SJCRH30 (cell line): ENCODE measurements at regions not wholly inside any gene's neighbourhood (a gene's known extent, or its start where the extent isn't known, plus 50 kb on each side); places are given as distances from the start of the nearest gene placed in this dataset.

Experiments
- DNase-seq, 2 experiments: peaks; one replicate each; pipeline ENCODE4 v3.0.0-alpha.2; 2015 to 2020
- H3K27ac ChIP-seq: fragments of 250-450 bp; sonication (Bioruptor Pico); 2 replicates; pipeline ENCODE4 v1.5.1; 2020; ENCODE audit warnings: mild to moderate bottlenecking, moderate library complexity
- H3K27me3 ChIP-seq: fragments of 250-450 bp; sonication (Bioruptor Pico); 2 replicates; pipeline ENCODE4 v1.5.1; 2020; ENCODE audit warnings: mild to moderate bottlenecking, moderate library complexity
- H3K36me3 ChIP-seq: fragments of 250-450 bp; sonication (Bioruptor Pico); 2 replicates; pipeline ENCODE4 v1.5.1; 2020; ENCODE audit warnings: mild to moderate bottlenecking, moderate library complexity
- H3K4me1 ChIP-seq: fragments of 250-450 bp; sonication (Bioruptor Pico); 2 replicates; pipeline ENCODE4 v1.5.1; 2020; ENCODE audit warnings: mild to moderate bottlenecking, moderate library complexity
- H3K4me3 ChIP-seq: fragments of 250-450 bp; sonication (Bioruptor Pico); 2 replicates; pipeline ENCODE4 v1.5.1; 2020; ENCODE audit warnings: mild to moderate bottlenecking, moderate library complexity
- H3K9me3 ChIP-seq: fragments of 250-450 bp; sonication (Bioruptor Pico); replicated peaks from 2 replicates; pipeline ENCODE4 v1.5.1; 2020; ENCODE audit warnings: mild to moderate bottlenecking, moderate library complexity

DNA sequence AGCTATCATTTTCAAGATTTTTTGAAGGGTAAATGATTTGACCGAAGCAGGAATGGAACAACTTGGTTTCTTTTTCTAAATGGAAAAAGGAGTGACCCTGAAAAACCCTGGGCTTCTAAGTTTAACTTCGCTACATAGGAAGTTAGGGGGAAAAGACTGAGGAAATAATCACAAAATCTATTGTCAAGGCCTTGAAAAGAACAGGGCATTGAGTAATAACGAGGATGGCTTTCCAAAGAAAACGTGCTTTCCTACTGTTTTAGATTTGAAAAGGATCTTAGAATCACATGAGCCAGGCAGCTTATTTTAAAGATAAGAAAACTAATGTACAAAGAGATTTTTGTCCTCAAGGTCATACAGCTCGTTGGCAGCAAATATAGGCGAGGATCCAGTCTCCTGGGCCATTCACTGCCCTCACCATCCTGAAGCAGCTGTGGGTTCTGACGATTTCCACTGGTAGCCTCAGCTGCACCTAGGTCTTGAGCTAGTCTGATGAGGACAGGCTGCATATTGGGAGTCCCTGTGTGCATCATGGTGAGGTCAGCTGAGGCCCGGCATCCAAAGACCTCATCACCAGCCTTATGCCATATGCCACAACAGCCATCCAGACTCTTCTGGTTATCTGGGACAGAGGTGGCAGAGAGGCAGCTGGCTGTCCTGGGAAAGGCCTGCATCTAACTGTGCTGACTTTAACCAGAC lies 384.7 kb upstream of the NRP1 start:
- H3K9me3 ChIP-seq, result no peaks in the 10 kb centered on the region
- H3K27me3 ChIP-seq, result no peaks in the 10 kb centered on the region
- H3K36me3 ChIP-seq, result no peaks in the 10 kb centered on the region
- no peak overlapping the region for H3K4me3 ChIP-seq
- no peak for DNase-seq
- H3K27ac ChIP-seq, result no peak overlapping the region
- H3K4me1 ChIP-seq, result peaks cover 5% of the 10 kb centered on the region; the same call in 1 of the 2 replicates

DNA sequence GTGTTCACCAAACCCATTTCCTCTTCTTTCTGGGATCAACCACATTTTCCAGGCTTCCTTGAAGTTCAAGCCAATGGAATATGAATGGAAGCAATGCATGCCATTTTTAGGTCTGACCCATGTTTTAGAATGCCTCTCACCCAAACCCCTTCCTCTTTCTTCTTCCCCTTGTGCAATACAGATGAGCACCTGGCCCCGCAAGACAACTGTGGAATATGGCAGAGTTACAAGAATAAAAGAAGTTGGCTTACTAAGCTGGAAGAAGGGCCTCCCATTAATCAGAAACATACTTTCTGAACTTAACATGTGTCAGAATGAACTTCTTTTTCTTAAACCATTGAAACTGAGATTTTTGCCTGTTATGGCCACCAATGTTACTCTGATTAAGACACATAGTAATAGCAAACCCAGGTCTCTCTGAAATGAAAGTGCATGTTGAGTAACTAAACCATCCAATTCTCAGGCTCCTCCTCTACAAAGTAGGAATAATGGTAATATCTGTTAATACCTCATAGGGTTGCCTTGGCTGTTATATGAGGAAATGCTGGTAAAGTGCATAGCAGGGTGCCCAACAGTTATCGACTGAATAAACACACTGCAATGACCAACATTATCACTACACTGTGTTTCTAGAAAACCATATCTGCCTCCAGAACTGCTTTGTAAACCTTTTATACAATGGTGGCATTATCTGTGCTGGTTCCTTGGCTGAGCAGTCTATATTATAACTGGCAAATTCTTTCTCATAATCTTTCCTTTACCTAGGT lies 382.2 kb upstream of the NRP1 start:
- Histone ChIP-seq H3K4me3 (no peak overlapping the region), H3K27ac (no peak overlapping the region), H3K4me1 (0 out of 2 replicates have a peak, but pooled peaks cover under 1% of the 10 kb centered on the region), H3K9me3 (no peaks in the 10 kb centered on the region), H3K36me3 (no peaks in the 10 kb centered on the region), H3K27me3 (no peaks in the 10 kb centered on the region)
- DNase-seq, result no peak

GRCh38 chr10:33715303-33715975 lies 381.0 kb upstream of the NRP1 start:
- no peak overlapping the region for H3K27ac ChIP-seq
- no peaks in the 10 kb centered on the region for H3K9me3 ChIP-seq
- no peaks in the 10 kb centered on the region for H3K36me3 ChIP-seq
- no peak overlapping the region for H3K4me3 ChIP-seq
- no peaks in the 10 kb centered on the region for H3K27me3 ChIP-seq
- no peak for DNase-seq
- H3K4me1 ChIP-seq, result no peaks in the 10 kb centered on the region

GRCh38 chr10:33712825-33713224 lies 378.4 kb upstream of the NRP1 start:
- no peak for DNase-seq
- no peaks in the 10 kb centered on the region for H3K4me1 ChIP-seq
- H3K4me3 ChIP-seq, result no peak overlapping the region
- no peaks in the 10 kb centered on the region for H3K9me3 ChIP-seq
- no peaks in the 10 kb centered on the region for H3K36me3 ChIP-seq
- H3K27ac ChIP-seq, result no peak overlapping the region
- H3K27me3 ChIP-seq, result no peaks in the 10 kb centered on the region

- DNase-seq, result no peak
- Histone ChIP-seq H3K27ac (no peak overlapping the region), H3K36me3 (no peaks in the 10 kb centered on the region), H3K4me3 (no peak overlapping the region), H3K27me3 (no peaks in the 10 kb centered on the region), H3K4me1 (no peaks in the 10 kb centered on the region), H3K9me3 (no peaks in the 10 kb centered on the region; the same call in 1 of the 2 replicates)
Measured at GRCh38 chr10:33710006-33710405, 375.5 kb upstream of the NRP1 start.

GRCh38 chr10:33709008-33709753 lies 374.7 kb upstream of the NRP1 start:
- no peak for DNase-seq
- no peak overlapping the region for H3K27ac ChIP-seq
- H3K4me3 ChIP-seq, result no peak overlapping the region
- H3K27me3 ChIP-seq, result no peaks in the 10 kb centered on the region
- no peaks in the 10 kb centered on the region; the same call in 1 of the 2 replicates for H3K9me3 ChIP-seq
- no peaks in the 10 kb centered on the region for H3K4me1 ChIP-seq
- H3K36me3 ChIP-seq, result no peaks in the 10 kb centered on the region

DNA sequence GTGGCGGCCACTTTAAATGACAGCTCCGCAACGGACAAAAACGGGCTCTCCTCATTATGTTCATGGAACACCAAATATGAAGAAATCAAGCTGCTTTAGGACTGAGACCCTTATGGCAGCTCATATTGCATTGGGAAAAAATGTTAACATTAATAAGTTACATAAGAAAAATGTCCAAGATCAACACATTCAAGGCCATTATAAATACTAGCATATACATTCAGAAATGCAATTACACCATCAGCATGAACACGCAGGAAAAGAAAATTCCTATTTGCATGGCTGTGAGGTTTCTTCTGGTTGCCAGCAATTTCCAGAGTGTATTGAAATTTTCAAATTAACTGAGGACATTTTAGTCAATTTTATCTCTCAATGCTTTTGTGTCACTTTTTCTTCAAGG lies 374.1 kb upstream of the NRP1 start:
- no peak overlapping the region for H3K27ac ChIP-seq
- no peak overlapping the region for H3K4me3 ChIP-seq
- no peaks in the 10 kb centered on the region; the same call in 1 of the 2 replicates for H3K9me3 ChIP-seq
- H3K36me3 ChIP-seq, result no peaks in the 10 kb centered on the region
- no peak for DNase-seq
- H3K4me1 ChIP-seq, result no peaks in the 10 kb centered on the region
- H3K27me3 ChIP-seq, result no peaks in the 10 kb centered on the region

DNA sequence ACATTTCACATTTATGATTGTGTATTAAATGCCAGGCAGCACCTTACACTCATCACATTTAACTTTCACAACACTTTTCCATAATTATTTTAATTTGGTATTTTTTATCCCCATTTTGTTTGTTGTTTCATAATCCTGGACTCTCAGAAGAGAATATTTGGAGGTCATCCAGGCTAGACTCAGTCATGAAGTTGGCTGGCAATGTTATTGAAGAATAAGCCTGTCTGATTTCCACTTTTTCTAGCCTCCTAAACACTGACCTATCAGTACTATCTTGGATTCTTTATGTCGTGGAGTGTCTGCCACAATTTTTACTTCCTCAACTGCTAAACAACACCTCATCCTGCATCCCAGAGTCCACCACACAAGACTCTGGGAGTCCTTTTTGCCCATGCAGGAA lies 372.3 kb upstream of the NRP1 start:
- no peak for DNase-seq
- H3K9me3 ChIP-seq, result no peaks in the 10 kb centered on the region; the same call in 1 of the 2 replicates
- no peaks in the 10 kb centered on the region for H3K36me3 ChIP-seq
- H3K27ac ChIP-seq, result no peak overlapping the region
- H3K27me3 ChIP-seq, result no peaks in the 10 kb centered on the region
- H3K4me3 ChIP-seq, result no peak overlapping the region
- H3K4me1 ChIP-seq, result no peaks in the 10 kb centered on the region

- no peaks in the 10 kb centered on the region for H3K4me1 ChIP-seq
- H3K4me3 ChIP-seq, result no peak overlapping the region
- H3K36me3 ChIP-seq, result no peaks in the 10 kb centered on the region
- H3K27ac ChIP-seq, result no peak overlapping the region
- no peaks in the 10 kb centered on the region for H3K27me3 ChIP-seq
- DNase-seq, result peak; percentile 6 to 7
- H3K9me3 ChIP-seq, result no peaks in the 10 kb centered on the region; the same call in 1 of the 2 replicates
Measured at GRCh38 chr10:33706191-33706590, 371.7 kb upstream of the NRP1 start.

GRCh38 chr10:33704214-33704830 lies 369.9 kb upstream of the NRP1 start:
- Histone ChIP-seq H3K4me1 (no peaks in the 10 kb centered on the region), H3K4me3 (no peak overlapping the region), H3K9me3 (no peaks in the 10 kb centered on the region; the same call in 1 of the 2 replicates), H3K27ac (no peak overlapping the region), H3K36me3 (no peaks in the 10 kb centered on the region), H3K27me3 (no peaks in the 10 kb centered on the region)
- DNase-seq, result no peak

DNA sequence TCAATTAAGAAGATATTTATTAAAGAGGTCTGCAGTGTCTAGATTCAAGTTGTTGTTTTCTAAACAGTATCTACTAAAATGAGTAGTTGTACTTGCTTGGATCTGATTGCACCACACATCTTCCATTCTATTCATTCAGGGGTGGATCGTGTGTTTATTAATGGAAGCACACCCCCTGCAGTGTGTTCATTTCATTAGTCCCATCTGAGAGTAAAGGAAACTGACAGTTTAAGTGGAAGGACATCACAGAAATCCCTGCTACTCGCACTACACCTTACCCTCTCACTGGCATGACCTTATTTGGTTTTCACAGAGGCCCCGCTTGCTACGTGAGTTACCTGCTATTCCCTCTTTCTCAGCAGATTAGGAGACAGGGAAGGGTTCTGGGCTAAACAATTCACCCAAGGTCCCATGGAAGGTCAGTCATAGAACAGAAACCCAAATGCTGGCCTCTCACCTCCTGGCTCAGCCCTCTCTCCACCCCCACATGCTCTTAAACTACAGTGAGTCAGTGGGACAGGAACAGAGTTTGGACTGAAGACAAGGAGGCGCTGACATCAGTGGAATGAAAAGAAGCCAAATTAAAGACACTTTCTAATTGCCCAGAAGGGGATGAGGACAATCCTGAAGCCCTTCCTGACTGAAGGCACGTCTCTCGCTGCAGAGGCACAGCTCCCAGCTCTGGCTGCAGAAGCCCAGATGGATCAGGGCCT lies 369.2 kb upstream of the NRP1 start:
- no peaks in the 10 kb centered on the region for H3K4me1 ChIP-seq
- no peak overlapping the region for H3K4me3 ChIP-seq
- H3K36me3 ChIP-seq, result no peaks in the 10 kb centered on the region
- DNase-seq, result no peak
- H3K27ac ChIP-seq, result no peak overlapping the region
- H3K9me3 ChIP-seq, result no peaks in the 10 kb centered on the region; the same call in 1 of the 2 replicates
- no peaks in the 10 kb centered on the region for H3K27me3 ChIP-seq

DNA sequence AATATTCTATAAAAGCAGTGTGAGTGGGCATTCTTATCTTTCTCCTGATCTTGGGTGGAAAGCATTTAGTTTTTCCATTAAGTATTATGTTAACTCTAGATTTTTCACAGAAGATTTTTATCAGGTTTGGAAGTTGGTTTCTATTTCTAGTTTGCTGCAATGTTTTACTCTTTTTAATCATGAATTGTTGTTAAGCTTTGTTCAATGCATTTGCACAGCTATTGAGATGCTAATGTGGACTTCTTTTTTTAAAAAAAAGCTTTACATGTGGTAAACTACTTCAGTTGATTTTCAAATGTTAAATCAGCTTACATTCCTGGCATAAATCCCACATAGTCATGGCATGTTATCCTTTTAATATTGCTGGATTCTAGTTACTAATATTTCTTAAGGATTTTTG lies 363.6 kb upstream of the NRP1 start:
- Histone ChIP-seq H3K4me3 (no peak overlapping the region), H3K27ac (no peak overlapping the region), H3K9me3 (no peaks in the 10 kb centered on the region), H3K4me1 (no peaks in the 10 kb centered on the region), H3K36me3 (no peaks in the 10 kb centered on the region), H3K27me3 (no peaks in the 10 kb centered on the region)
- no peak for DNase-seq

DNA sequence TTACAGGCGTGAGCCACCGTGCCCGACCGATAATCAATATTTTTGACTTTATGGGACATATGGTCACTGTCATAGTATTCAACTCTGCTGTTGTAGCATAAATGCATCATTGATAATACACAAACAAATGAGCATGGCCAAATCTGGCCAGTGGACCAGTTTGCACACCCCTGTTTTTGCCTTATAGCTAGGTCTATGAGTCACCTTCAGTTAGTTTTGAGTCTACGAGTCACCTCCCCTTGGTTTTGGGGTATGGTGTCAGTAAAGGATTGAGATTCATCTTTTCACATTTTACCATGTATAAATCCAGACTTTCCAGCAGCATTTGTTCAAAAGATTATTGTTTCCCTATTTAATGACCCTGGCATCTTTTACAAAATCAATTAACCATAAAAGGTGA lies 362.5 kb upstream of the NRP1 start:
- no peak for DNase-seq
- H3K36me3 ChIP-seq, result no peaks in the 10 kb centered on the region
- no peak overlapping the region for H3K27ac ChIP-seq
- no peak overlapping the region for H3K4me3 ChIP-seq
- no peaks in the 10 kb centered on the region for H3K27me3 ChIP-seq
- H3K4me1 ChIP-seq, result no peaks in the 10 kb centered on the region
- no peaks in the 10 kb centered on the region for H3K9me3 ChIP-seq

- no peak overlapping the region for H3K27ac ChIP-seq
- no peaks in the 10 kb centered on the region for H3K36me3 ChIP-seq
- H3K27me3 ChIP-seq, result no peaks in the 10 kb centered on the region
- no peaks in the 10 kb centered on the region for H3K9me3 ChIP-seq
- no peak overlapping the region for H3K4me3 ChIP-seq
- H3K4me1 ChIP-seq, result no peaks in the 10 kb centered on the region
- no peak for DNase-seq
Measured at GRCh38 chr10:33695536-33695935, 361.1 kb upstream of the NRP1 start.
